ENCODE measurements at regions not wholly inside any gene's neighbourhood (a gene's known extent, or its start where the extent isn't known, plus 50 kb on each side); places are given as distances from the start of the nearest gene placed in this dataset.

DNA sequence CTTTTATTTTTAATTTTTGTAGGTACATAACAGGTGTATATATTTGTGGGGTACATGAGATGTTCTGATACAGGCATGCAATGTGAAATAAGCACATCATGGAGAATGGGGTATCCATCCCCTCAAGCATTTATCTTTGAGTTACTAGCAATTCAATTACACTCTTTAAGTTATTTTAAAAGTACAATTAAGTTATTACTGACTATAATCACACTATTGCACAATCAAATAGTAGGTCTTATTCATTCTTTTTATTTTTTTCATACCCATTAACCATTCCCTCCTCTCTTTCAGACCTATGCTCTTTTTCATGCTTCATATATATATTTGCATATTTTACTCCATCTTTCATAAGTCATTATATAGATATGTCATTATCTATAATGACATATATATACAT, 93.3 kb downstream of the MAGEB5 start:
- TF ChIP-seq, protein P1, sequence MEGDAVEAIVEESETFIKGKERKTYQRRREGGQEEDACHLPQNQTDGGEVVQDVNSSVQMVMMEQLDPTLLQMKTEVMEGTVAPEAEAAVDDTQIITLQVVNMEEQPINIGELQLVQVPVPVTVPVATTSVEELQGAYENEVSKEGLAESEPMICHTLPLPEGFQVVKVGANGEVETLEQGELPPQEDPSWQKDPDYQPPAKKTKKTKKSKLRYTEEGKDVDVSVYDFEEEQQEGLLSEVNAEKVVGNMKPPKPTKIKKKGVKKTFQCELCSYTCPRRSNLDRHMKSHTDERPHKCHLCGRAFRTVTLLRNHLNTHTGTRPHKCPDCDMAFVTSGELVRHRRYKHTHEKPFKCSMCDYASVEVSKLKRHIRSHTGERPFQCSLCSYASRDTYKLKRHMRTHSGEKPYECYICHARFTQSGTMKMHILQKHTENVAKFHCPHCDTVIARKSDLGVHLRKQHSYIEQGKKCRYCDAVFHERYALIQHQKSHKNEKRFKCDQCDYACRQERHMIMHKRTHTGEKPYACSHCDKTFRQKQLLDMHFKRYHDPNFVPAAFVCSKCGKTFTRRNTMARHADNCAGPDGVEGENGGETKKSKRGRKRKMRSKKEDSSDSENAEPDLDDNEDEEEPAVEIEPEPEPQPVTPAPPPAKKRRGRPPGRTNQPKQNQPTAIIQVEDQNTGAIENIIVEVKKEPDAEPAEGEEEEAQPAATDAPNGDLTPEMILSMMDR (IDR thresholded peaks at IDR 0.05 in 8 of 11, conservative IDR thresholded peaks at IDR 0.05 in 3 of 11): no peak
- no peak for TF ChIP-seq POLR2A (IDR thresholded peaks at IDR 0.05)
